AG08396 (cell line): ENCODE measurements at regions not wholly inside any gene's neighbourhood (a gene's known extent, or its start where the extent isn't known, plus 50 kb on each side); places are given as distances from the start of the nearest gene placed in this dataset.

Experiments used
- DNase-seq: peaks from one replicate; pipeline ENCODE4 v3.0.0; 2012; ENCODE audit warnings: low spot score, mixed read lengths

DNA sequence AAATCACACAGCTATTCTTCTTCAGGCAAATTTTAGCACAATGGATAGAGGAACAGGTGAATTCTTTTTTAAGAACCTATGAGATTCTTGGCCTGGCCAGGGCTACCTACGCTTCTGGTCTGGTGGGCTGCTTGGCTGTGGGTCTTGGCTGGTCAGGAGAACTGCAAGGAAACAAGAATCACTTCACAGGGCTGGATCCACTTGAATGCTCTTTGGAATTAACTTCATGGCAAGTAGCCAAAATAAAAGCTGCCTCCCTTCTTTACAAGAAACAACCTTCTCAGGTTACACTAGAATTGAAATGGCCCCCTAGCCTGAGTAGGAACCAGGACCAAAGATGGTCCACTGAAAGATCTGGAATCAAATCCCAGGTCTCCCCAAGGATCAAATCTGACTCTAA lies 519.1 kb downstream of the IQCM start:
- DNase-seq = no peak

GRCh38 chr4:149296084-149296483 lies 519.6 kb downstream of the IQCM start:
- no peak for DNase-seq

- no peak for DNase-seq
Measured at GRCh38 chr4:149294601-149295000, 521.0 kb downstream of the IQCM start.

GRCh38 chr4:149293046-149293649 lies 522.5 kb downstream of the IQCM start:
- DNase-seq = no peak

DNA sequence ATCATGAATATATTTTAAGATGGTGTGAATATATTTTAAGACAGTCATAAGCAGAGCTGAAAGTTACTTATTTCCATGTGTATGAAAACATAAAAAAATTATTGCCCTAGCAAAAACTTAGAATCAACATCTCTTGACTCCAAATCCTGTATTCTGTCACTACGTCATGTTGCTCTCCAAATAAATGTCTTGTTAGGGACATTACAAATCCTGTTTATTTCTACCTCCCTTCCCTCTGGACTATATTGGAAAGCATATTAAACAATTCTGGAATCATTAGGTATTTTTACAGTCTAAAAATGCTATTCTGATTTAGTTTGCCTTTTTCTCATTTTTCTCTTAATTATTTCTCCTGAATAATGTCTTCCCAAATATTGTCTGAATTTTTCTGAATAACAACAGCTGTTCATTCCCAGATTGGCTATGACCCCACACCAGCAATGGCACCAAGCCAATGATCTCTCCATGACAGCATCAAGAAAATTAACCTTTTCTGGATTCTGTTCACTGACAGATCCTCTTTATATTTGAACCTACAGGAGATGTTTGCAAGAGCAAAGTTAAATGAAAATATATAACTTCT lies 523.1 kb downstream of the IQCM start:
- DNase-seq = no peak

DNA sequence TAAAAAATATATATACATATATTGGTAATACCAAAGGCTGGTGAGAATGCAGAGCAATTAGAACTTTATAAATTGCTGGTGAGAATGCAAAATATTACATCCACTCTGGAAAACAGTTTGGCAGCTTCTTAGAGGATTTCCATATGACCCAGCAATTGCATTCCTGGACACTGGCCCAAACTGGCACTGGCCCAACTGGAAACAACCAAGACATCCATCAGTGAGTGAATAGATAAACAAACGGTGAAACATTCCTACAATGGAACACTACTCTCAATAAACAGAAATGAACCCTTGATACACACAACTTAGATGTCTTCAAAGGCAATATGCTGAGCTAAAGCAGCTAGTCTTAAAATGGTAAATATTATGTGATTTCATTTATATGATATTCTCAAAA lies 524.2 kb downstream of the IQCM start:
- no peak for DNase-seq

DNA sequence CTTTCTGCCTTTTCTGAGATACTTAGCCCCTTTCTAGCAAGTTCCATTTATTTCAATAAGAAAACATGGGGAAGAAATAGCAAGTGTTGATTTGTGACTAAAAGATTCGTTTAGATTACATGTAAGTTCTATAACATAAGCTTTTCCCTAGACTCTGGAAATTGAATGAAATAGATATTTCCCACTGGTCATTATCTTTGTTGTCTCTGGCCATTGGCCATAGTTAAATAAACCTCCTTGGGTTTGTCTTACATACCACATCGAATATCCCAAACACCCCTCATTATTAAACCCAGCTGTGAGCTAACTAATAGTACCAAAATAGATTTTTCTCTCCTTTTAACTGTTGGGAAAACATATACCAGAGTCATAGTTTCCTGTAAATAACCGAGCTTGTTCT lies 534.8 kb downstream of the IQCM start:
- no peak for DNase-seq

DNA sequence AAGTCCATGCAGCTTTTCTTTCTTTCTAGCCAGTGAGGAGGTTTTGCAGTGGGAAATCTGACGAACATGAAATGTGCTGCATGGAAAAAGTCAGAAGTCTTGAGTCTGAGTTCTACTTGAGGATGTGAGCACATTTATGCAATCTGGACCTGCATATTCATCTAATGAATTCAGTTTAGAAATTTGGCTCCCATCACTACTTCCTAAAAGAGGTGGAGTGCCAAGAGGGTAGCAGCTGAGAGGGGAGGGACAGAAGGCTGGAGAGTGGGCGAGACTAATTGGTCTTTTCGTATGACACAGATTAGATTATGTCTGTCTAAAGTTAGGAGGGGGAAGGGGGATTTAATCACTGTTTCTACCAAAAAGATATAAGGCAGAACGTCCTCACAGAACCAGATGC lies 535.9 kb downstream of the IQCM start:
- no peak for DNase-seq

- DNase-seq = no peak
Measured at GRCh38 chr4:149279331-149279730, 536.3 kb downstream of the IQCM start.

DNA sequence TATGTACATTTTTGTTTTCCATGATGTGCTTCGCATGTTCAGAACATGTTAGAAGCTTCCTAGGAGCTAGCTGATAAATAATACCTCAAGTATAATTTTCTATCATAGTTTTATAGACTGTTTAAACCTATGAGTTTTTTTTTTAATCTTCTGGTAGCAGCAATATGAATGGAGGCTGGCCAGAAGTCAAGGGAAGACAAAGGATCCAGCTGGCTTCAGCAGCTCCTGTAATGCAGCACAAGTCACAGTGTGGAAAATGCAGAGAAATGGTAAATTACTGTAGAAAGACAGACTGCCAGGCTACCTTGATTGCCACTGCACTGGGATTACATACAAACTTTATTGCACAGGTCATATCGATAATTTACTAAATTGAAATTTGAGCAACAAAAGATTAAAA lies 537.9 kb downstream of the IQCM start:
- DNase-seq = no peak

DNA sequence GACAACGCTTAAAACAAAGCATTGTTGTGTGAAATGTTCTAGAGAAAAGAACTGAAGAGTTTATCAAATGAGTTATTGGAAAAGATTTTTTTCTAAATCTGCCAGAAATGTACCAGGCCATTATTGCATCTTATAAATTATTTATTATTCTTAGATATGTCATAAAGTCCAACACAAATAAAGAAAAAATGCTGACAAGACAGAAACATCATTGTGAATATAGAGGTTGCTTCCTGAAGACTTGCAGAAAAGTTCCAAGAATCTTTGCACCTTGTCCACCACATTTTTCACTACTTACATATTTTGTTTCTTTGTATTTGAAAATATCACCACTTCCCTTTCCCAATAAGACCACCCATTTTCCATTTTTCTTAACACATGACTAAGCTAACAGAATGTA lies 545.8 kb downstream of the IQCM start:
- DNase-seq = no peak

DNA sequence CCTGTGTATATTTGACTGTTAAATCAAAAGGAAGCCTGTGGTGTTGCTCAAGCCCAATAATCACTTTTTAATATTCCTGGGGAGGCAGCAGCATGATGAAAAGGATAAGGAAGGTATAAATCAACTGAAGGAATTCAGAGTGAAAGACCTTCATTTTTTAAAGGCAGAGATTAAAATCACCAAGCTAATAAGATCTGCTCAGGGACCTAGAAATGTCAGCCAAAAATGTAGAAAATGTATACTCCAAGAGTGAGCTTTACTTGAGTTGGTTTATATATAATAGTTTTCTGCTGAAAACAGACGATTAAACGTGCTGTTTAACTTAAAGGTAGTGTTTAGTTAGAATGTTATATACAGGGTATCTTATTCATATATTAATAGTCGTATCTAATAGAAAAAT lies 549.3 kb downstream of the IQCM start:
- no peak for DNase-seq

DNA sequence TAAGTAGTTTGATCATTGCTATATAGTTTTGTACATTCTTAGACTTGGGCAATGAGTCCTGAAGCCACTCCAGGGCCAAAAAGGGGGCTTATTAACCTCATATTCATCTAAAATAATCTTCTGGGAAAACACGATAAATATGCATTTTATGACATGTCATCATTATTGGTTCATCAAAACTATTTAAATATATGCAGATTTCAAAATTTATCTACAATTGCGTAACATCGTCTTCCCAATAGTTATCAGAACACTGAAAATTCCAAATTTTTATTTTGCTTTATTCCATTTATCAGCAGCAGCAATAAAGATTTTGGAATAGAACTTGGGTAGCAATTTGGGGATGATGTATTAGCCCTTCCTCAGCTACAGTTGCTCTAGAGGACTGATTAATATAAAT lies 550.0 kb downstream of the IQCM start:
- DNase-seq = no peak

DNA sequence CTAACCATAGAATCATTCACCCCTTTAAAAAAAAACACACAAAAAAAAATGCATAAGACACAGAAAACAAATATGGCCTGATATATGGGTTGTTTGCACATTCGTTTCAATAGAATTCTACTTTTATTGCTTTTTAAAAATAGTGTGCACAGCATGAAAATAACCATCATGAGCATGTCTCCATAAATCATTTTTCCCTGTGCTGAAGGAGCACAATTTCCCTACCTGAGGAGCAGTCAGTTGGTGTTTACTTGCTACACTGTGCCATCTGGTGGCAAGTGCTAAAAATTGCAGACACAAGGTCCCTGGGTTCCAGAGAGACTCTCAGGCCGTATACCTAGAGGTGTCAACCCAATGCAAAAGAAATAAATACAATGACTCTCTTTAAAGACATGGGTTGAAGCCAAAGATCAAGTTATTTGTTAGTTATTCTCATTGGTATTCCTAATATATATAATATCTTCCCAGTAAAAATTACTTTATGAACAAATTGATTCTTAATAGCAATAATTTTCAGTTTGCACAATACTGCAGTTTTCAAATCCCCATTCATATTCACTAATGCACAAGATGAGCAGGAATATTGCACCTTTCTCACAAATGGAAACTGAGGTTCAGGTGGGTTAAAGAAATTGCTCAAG lies 551.4 kb downstream of the IQCM start:
- DNase-seq = peak; percentile 43

DNA sequence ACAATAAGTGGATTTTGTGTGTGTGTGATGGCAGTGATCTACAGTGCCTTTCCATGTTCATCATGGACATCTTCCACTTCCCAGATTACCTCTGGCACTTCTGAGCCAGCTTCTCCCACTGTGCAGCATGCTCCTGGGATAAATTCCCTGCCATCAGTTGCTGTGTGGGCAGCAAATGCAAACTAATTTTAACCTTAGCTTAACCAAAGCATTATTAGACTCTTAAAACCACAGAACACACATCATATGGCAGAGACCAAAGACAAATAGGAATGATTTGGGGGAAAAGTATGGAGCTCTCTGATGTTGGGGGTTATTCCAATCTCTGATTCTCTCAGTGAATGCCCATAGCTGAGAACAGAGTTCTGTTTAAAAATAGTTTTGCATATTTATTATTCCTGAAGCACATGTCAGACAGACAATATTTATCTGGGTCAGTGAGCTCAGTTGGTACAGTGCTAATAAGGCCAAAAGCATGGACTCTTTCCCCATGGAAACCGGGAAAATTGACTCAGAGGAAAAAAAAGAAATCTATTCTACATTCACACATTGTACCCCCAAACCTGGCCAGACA lies 567.4 kb downstream of the IQCM start:
- no peak for DNase-seq

GRCh38 chr4:149247164-149247563 lies 568.5 kb downstream of the IQCM start:
- no peak for DNase-seq

- DNase-seq = no peak
Measured at GRCh38 chr4:149245333-149245732, 570.3 kb downstream of the IQCM start.

DNA sequence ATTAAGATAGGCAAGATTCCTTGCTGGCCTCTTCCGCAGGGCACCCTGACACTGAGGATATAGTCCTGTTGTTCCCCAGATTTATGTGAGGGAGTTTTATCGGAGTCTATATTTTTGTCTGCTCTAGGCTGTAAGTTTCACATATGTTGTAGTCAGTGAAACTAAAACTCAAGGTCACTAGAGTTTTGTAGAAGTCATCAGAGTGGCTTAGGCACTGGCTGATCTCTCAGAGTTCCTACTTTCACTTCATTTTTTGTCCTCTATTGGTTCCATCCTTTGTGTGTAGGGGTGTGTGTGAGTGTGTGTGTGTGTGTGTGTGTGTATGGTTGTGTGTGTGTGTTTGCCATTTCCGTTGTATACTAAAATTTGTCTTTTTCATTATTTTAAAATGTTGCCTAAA lies 577.5 kb downstream of the IQCM start:
- DNase-seq = no peak

GRCh38 chr4:149234798-149235197 lies 580.8 kb downstream of the IQCM start:
- DNase-seq = no peak

DNA sequence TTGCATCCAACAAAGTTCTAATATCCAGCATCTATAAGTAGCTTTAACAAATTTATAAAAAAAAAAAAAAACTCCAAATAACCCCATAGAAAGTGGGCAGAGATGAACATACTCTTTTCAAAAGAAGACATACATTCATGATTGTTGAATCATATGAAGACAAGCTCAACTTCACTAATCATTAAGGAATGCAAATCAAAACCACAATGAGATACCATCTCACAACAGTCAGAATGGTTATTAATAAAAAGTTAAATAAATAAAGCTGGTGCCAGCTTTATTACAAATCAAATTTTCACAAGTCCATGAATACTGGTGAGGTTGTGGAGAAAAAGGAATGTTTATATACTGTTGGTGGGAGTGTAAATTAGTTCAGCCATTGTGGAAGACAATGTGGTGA lies 592.0 kb downstream of the IQCM start:
- no peak for DNase-seq

- no peak for DNase-seq
Measured at GRCh38 chr4:149218672-149219071, 597.0 kb downstream of the IQCM start.

DNA sequence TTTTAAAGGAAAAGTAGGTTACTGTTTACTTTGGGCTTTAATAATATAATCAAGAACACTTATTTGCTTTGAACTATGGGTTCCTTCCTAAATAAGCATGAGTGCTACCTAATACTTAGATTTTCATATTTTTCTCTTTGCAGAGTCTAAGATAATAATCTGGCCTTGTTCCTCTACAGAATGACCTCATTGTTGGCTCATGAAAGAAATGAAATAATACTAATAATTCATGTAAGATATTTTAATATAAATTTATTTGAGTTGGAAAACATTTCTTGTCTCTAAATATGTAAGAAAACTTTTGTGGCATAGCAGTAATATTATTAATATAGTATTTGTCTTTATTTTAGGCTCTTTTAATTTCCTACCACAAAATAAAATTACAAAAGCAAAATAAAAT lies 601.3 kb downstream of the IQCM start:
- no peak for DNase-seq

- no peak for DNase-seq
Measured at GRCh38 chr4:149211876-149212275, 603.8 kb downstream of the IQCM start.
